ENCODE measurements at regions not wholly inside any gene's neighbourhood (a gene's known extent, or its start where the extent isn't known, plus 50 kb on each side); places are given as distances from the start of the nearest gene placed in this dataset.

DNA sequence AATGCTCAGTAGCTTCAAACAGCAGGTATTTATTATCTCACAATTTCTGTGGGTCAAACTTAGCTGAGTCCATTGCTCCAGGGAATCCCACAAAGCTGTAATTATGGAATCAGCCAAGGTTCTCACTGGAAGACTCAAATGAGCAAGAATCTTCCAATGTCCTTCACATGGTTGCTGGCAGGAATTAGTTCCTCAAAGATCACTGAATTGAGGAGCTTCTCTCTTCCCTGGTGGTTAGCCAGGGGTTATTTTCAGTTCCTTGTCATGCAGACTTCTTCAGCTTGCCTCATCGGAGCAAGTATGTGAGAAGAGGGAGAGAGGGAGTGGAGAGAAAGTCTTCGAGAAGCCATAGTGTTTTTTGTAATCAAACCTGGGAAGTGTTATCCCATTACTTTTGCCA lies 2331.9 kb downstream of the MAT2B start:
- no peak for DNase-seq (ENCODE audit: low spot score)

DNA sequence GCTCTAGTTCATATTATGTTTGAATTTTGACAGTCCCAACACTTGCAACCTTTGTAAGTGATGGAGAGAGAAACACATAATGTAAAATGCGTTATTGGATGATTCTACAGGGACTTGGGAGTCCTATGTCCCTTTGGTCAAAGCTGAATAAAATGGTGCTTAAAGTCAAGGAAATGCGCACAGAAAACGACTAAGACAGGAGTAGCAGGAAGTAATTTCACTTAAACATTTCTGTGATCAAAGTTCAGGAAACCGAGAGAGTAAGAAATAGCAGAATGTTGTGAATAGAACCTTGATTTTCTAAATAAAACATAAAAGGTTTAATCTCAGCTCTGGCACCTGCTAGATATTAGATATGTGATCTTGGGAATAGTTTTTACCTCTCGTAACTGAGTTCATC lies 2339.2 kb downstream of the MAT2B start:
- no peak for DNase-seq (ENCODE audit: low spot score)

DNA sequence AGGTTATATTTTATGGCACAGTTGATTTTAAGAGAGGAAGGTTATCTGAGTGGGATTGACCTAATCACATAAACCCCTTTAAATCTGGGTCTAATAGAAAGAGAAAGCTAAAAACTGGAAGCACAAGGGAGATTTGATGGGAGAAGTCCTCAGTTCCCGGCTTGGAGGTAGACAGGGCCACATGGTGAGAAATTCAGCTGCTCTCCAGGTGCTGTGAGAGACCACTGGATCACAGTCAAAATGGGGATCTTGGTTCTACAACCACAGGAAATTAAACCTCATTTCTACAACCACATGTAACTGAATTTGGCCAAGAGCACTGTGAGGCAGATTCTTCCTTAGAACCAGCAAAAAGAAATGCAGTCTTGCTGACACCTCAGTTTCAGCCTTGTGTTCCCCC lies 2352.7 kb downstream of the MAT2B start:
- DNase-seq (ENCODE audit: low spot score) = no peak

DNA sequence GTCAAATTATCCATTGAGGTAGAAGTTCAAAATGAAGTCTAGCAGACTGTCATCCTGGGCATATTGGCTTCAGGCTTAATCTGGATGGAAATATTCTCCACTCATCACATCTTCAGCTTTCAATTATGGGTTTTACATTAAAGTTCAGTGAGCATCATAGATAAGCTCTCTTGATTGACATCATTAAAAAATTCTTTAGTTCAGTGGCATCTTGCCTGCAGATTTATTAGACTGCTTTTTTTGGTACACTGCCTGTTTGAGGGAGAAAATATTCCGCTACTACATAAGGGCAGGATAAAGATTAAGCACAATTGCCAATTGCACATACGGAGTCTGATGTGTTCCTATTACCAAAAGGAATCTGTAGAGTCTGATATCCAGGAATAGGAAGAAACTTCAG lies 2353.8 kb downstream of the MAT2B start:
- DNase-seq (ENCODE audit: low spot score) = no peak

DNA sequence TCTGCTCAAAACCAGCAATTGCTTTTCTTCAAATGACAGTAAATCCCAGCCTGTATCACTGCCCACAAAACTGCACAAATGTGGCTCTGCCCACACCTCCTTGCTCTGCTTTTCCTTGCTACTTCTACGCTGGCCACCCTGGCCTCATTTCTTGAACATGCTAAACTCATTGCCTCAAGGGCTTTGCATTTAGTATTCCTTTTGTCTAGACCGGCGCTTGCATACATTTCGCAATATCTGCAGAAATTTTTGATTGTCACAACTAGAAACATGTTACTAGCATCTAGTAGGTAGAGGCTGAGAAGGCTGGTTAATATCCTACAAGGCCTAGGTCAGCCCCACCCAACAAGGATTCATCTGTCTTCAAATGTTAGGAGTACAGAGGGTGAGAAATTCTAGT lies 2357.8 kb downstream of the MAT2B start:
- no peak for DNase-seq (ENCODE audit: low spot score)

DNA sequence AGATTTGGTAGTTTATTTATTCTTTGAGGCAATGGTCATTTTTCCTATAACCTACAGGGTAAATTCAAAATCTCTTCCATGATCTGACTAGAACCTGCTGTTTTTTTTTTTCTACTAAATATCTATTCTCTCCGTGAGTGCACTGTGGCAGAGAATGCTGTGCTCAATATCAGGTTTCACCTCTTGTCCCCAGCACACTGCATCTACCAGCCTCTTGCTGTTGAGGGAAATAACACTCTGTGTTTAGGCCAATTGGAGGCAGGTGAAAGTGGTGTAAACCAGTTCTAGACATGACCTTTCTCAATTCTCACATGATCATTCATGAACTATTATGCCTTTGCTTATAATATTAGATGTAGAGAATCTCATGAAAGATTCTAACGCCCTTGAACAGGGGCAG lies 2365.9 kb downstream of the MAT2B start:
- no peak for DNase-seq (ENCODE audit: low spot score)

DNA sequence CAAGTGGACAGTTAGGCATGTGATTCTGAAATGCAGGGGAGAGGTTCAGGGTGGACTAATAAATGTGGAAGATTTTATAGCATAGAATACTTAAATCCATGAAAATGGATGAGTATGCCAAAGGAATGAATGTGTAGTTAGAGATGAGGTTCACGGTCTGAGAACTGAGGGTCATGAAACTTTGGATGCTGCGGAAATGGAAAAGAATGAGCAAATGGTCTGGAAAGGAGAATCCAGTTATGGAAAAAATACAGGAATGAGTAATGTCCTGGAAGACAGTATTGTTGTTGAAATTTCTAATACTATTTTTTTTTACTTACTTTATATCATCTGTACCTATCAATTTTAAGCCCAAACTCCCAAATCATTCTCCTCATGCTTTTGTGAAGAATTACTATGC lies 2369.4 kb downstream of the MAT2B start:
- no peak for DNase-seq (ENCODE audit: low spot score)

DNA sequence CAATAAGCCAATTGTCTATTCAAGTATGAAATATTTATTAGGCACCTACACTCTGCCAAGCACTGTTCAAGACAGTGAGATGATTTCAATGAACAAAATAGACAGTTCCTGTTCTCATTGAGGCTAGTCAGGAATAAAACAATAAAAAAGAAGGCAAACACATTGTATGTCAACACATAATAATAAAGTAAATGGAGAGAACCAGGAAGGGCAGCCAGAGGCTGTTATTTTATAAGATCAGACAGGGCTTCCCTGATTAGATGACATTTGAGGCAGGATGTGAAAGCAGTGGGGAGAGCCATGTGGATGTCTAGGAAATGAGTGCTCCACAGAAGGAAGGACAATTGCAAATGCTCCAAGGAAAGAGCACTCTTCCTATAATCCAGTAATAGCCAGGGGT lies 2371.1 kb downstream of the MAT2B start:
- DNase-seq (ENCODE audit: low spot score) = no peak

DNA sequence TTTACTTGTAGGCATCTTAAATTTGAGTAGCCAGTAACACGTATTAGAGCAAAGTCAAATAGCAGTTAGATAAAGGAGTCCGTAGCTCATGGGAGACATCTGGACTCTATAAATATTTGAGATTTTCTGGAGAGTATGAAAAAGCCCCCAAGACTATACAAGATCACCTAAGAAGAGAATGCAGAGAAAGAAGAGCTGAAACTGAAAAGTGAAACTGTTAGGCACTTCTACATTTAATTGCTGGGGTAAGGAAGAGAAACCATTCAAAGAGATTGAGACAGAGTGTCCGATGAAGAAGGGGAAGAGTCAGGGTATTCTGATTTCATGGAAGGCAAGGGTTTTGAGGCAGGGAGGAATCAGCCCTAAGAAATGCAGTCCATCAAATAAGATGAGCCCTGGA lies 2372.1 kb downstream of the MAT2B start:
- DNase-seq (ENCODE audit: low spot score) = no peak

DNA sequence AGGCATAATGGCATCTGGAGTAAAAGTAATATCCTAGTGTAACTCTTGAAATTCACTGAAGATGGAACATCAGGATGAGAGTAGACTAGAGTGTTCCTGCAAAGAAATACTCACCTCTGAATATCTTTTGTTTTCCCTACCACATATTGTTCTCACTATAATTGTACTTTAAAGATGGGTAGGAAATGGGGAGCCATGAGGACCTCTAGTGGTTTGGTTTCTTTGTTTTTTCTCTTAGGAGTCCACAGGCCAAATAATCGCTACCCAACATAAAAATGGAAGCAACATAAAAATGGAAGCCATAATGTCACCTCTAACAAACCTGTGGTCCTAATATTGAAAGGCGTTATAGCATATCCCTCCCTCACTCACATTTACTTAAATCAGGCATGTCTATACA lies 2375.8 kb downstream of the MAT2B start:
- no peak for DNase-seq (ENCODE audit: low spot score)

DNA sequence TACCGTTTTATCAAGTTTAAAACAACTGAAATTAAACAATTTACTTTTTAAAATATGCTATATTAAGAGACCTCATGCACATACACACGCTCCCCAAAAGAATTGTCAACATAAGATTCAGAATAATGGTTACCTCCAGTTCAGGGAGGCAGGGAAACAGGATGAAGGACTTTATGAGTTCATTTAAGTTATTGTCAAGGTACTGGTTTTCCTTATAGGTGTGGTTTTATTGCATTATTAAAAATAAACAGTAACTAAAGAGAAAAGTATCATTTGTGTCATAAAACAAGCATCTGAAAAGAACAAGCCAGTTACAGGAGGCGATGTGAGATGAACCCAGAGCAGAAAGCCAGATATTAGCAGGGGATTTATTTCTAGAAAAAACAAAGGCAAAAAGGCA lies 2376.7 kb downstream of the MAT2B start:
- DNase-seq (ENCODE audit: low spot score) = no peak

DNA sequence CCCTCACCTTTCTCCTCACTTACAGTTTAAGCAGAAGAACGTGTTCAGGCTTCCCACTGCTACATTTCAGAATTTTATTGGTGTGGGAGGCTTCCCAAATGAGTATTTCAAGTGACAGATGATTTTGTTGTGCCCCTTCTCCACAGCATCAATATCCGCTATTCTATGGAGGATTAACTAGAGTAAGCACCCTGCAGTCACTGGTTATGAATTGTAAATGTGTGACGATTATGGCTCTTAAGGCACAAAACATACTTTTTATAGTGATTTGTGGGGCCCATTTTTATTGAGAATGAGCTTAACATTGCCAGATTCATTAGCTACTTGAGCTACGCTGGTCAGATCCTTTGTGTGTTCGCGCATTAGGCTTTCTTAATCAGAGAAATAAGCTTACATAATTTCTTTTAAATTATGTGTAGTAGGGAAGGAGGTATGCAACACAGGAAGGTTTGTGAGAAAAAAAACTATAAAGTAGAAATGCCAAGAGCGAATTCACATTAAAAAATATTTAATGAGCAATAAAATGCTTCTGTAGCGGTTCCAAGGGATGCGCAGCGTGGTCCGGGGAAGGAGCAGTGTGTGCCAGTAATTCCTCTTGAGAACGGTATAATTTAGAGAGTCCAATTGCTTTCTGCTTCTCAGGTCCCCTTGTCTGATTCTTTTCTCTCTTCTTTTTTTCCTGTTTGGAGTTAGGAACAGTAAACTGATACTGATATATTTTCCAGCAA lies 2380.4 kb downstream of the MAT2B start:
- DNase-seq (ENCODE audit: low spot score) = no peak

DNA sequence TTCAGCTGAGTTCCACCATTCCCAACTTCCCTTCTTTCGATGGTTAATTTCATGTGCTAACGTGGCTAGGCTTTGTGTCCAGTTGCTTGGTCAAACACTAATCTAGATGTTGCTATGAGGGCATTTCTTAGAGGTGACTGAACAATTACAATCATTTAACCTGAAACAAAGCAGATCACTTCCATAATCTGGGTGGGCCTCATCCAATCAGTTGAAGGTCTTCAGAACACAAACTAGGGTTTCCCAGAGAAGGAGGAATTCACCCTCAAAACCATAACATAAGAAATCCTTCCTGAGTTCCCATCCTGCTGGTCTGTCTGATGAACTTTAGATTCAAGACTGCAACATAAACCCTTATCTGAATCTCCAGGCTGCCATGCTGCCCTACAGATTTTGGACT lies 2381.7 kb downstream of the MAT2B start:
- no peak for DNase-seq (ENCODE audit: low spot score)

DNA sequence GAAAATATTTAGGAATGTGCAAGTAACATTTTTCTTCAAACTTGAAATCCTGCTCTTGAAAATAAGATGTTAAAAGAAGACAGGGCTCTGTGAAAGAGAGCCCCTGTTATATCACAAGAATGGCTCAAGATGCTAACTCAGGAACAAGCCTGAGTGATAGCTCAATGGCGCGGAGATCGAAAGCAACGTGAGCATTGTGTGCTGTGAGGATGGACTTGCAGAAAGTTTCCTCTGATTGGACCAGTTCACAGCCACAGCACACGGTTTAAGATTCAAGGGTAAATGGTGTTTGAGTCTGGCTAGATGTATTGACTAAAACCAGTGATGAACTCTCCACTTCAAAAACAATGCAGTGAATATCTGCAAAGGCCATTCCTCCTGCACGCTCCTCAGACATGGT lies 2387.0 kb downstream of the MAT2B start:
- no peak for DNase-seq (ENCODE audit: low spot score)

DNA sequence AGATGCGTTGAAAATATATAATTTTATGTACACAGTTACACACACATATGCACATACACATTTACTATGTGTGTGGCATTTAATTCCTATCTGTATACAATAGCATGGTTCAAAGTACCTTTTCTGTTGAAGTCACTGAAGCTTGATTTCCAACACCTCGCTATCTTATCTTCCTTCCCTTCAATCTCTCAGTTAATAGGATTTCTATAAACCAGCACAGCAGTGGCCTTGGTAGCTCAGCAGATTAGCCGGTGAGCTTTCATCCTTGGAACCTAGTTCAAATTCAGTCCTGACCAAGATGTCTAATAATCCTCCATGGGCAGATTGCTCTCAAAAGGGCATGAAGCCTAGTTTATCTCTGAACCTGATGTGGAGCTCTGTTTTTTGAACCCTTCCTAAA lies 2389.5 kb downstream of the MAT2B start:
- DNase-seq (ENCODE audit: low spot score) = no peak

DNA sequence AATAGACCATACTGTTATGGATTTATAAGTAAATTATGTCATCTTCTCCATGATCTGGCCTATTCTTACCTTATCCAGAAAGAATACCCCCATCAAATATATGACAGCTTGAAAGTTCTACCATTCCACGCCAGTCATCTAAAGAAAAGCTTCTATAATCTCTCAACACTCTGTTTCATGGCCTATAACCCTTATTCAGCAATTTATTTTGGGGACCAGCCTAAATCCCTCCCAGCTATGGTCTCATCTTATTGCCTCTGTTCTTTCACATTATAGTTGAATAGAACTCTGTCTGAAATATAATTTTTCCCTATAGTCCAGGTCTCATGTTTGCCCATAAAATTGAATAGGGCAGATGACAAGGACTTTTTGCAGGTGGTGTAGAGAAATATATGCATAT lies 2387.6 kb upstream of the WWC1 start:
- no peak for DNase-seq (ENCODE audit: low spot score)

DNA sequence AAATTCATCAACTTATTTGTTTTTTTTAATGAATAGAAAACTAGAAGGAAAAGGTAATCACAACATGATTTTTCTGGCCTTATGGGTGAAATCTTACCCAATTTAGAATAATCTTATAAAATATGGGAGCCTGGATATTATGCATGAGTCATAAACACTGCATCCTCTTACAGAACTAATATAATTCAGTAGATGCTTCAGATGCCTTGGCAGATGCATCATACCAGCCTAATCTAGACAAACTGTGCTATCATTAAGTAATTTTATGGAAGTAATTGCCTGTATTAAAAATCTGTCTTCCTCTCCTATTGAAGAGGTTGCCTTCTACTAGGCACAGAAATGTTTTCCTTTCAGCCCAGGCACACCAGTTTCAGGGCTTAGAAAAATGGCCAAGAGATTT lies 2384.6 kb upstream of the WWC1 start:
- no peak for DNase-seq (ENCODE audit: low spot score)

DNA sequence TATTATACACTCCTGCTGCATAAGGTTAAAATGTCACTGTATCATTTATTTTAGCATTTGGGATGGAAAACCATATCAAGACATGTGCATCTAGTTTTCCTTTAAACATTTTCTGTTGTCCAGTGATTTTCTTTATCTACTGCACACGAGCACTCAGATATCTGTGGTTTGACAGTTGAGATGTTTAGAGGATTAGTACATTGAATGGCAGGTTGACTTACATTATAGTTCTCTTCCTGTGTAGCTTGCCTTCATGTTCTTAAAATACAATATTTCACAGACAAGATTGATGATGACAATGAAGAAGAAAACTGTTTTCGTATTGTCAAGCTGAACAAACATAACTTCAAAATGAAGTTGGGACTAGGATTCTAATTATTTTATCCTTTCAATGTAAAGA lies 2378.4 kb upstream of the WWC1 start:
- no peak for DNase-seq (ENCODE audit: low spot score)

DNA sequence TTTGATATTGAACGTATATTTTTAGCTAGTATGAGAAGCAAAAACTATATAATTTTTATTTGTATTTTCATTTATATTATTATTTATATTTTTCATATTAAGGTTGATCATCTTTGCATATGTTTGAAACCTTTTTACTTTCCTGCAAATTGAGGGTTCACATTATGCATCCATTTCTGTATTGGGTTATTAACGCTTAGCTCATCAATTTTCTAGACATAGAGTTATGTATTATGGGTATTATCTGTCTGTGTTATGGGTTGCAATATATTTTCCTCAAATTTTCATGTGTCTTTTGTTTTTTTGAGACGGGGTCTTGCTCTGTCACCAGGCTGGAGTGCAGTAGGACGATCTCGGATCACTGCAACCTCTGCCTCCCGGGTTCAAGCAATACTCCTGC lies 2377.0 kb upstream of the WWC1 start:
- DNase-seq (ENCODE audit: low spot score) = no peak

DNA sequence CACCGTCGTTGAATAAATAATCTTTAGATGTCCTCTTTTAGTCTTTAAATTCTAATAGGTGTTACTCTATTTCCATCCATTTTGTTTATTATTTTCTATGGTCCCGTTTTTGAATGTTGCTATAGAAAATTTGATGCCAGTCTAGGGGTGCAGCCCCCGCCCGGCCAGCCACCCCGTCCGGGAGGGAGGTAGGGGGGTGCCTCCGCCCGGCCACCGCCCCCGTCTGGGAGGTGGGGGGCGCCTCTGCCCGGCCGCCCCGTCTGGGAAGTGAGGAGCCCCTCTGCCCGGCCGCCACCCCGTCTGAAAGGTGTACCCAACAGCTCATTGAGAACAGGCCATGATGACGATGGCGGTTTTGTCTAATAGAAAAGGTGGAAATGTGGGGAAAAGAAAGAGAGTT lies 2372.2 kb upstream of the WWC1 start:
- no peak for DNase-seq (ENCODE audit: low spot score)

DNA sequence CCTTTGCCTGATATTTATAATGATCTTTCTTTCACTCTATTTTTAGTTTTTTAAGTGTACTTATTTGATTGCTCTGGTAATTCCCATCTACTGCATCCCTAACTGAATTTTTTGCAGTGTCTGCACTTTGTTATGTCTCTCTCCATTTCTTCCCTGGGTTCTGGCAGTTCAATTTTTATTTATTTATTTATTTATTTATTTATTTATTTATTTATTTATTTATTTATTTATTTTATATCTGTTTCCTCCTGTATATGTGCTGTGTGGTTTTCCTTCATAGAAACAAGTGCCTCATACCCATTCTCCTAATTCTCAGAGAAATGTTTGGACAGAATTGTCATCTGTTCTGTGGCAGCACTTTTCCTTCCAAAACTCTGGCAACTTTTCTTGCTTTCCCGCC lies 2370.8 kb upstream of the WWC1 start:
- no peak for DNase-seq (ENCODE audit: low spot score)

DNA sequence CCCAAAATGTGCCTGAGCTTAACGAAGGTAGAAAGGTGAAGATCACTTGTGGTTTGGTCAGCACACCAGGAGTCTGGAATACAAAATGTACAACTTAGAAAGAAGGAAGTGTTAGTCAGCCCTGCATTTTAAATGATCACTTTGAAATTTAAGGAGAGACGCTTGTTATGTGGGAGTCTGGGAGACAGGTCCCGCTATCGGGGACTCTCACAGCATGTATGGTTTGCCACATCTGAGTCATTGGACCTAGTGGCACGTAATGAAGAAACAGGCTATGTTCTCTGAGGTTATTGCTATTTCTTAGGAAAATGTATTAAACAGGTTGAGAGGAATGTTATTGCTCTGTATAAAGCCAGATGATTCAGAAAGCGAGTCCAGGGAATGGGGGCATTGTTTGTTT lies 2362.5 kb upstream of the WWC1 start:
- DNase-seq (ENCODE audit: low spot score) = no peak

DNA sequence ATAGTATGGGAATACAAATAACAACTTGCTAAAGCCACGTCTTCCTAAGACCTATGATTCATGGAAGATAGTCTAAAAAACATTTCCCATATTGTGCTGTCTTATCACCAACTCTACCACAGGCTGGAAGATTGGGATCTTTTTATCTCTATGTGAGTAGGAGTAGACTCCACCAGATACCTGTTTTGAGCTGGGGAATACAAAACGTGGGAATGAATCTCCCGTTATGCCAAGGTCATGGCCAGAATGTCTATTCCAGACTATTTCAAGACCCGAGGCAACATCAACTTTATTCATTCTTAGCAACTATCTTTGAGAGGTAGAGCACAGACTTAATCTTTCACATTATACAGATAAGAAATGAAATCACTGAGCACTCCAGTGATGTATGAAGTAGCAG lies 2350.9 kb upstream of the WWC1 start:
- no peak for DNase-seq (ENCODE audit: low spot score)

DNA sequence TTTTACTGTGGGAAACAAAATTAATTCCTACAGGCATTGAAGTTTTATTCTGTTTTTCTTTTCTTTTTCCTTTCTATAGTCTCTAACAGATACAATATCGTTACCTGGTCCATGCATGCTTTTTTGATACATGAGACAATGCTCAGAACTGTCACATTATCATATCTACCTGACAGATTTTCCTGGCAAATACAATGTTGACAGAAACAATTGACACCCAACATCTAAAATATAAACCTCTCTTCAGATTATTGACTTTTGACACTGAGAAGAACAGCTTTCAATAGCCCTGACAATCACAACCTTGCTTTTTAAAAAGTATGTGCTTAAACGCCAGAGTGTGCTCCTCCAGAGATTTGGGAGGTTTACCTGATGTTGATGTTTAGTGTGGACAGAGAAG lies 2334.6 kb upstream of the WWC1 start:
- DNase-seq (ENCODE audit: low spot score) = no peak

DNA sequence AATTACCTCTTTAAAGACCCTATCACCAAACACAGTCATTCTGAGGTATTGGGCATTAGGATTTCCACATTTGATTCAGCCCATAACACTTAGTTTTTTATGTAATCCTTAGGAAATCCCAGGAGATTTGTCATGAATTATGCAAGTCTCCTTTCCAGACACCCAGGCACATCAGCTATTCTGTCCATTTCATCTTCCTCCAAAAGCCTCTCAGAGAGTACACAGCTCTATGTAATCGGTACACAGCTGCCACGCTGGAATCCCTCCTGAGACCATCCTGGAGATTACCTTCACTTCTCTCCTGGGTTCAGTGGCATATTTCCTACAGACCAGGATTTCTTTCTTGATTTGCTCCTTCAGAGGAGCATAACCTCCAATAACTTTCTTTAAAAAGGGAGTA lies 2309.8 kb upstream of the WWC1 start:
- DNase-seq (ENCODE audit: low spot score) = no peak

All from COLO829 (cell line).